ENCODE measurements at regions not wholly inside any gene's neighbourhood (a gene's known extent, or its start where the extent isn't known, plus 50 kb on each side); places are given as distances from the start of the nearest gene placed in this dataset.

GRCh38 chr6:138695193-138695592, 78.4 kb upstream of the CCDC28A start:
- DNase-seq (ENCODE audit: low spot score), result no peak

- no peak for DNase-seq (ENCODE audit: low spot score)
These were observed 59.1 kb upstream of the CCDC28A start for GRCh38 chr6:138714493-138714892.

GRCh38 chr6:138716013-138716412, 57.6 kb upstream of the CCDC28A start:
- no peak for DNase-seq (ENCODE audit: low spot score)

DNA sequence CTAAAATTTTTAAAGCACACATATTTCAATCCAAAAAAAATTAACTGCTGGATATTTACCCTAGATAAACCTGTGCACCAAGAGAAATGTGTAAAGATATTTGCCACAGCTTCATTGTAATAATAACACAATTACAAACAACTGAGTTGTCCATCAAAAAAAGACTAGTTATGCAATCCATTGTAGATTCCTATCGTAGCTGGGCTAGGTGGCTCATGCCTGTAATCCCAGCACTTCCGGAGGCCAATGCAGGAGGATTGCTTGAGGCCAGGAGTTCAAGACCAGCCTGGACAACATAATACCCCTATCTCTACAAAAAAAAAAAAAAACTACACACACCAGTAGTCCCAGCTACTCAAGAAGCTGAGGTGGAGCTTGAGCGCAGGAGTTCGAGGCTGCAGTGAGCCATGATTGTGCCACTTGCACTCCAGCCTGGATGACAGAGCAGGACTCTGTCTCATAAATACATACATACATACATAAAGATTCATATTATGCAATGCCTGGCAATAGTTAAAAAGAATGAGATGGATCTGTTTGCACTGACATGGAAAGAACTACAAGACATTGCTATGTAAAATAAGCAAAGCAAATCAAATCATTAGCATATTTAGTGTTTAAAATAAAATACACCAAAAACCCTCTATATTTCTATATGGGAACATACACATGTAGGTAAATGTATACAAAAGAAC, 56.5 kb upstream of the CCDC28A start:
- no peak for DNase-seq (ENCODE audit: low spot score)

- no peak for DNase-seq (ENCODE audit: low spot score)
These were observed 54.4 kb upstream of the CCDC28A start for GRCh38 chr6:138719011-138719635.

- DNase-seq (ENCODE audit: low spot score), result no peak
These were observed 53.8 kb upstream of the CCDC28A start for GRCh38 chr6:138719744-138720143.

- DNase-seq (ENCODE audit: low spot score), result no peak
These were observed 50.9 kb upstream of the CCDC28A start for GRCh38 chr6:138722425-138723371.
